Naive thymus-derived CD8-positive, alpha-beta T cell (primary cell): ENCODE measurements at regions not wholly inside any gene's neighbourhood (a gene's known extent, or its start where the extent isn't known, plus 50 kb on each side); places are given as distances from the start of the nearest gene placed in this dataset.

Experiments
- ATAC-seq, 2 donors: fragments of 150-1000 bp; cut with Tn5 transposase in 1 of 2; sonication (Bioruptor Pico), chemical (Tn5 transposase) in 1 of 2; 1 replicate in 1 of 2; 2 replicates in 1 of 2; pipeline ENCODE4 v1.10.0; 2021; ENCODE audit warnings: mild to moderate bottlenecking in 2 of 2, moderate library complexity in 2 of 2
- POLR2A ChIA-PET: fragments of 350-600 bp; sonication (Branson Sonifier 250); formaldehyde crosslinking; loops from one replicate; lab custom pipeline; 2021; ENCODE audit warnings: antibody characterized with exemption; lab: Charles Lee
- DNase-seq, 10 donors: peaks; one replicate each; pipeline versions ENCODE4 v3.0.0 to v3.0.0-alpha.2; 2020 to 2022
- H3K27ac Mint-ChIP-seq, 10 donors: one replicate each; pipeline ENCODE4 v1.8.0; 2020 to 2022; ENCODE audit warnings: mild to moderate bottlenecking in 10 of 10, mixed read lengths in 10 of 10, moderate library complexity in 4 of 10, inconsistent platforms in 1 of 10
- H3K27me3 Mint-ChIP-seq, 5 donors: one replicate each; pipeline ENCODE4 v1.8.0; 2021 to 2022; ENCODE audit warnings: mixed read lengths in 5 of 5
- H3K36me3 Mint-ChIP-seq, 3 donors: one replicate each; pipeline ENCODE4 v1.8.0; 2020 to 2022; ENCODE audit warnings: mixed read lengths in 3 of 3, mild to moderate bottlenecking in 2 of 3, inconsistent platforms in 1 of 3
- H3K4me1 Mint-ChIP-seq, 4 donors: one replicate each; pipeline ENCODE4 v1.8.0; 2021 to 2022; ENCODE audit warnings: mixed read lengths in 4 of 4
- H3K4me3 Mint-ChIP-seq, 10 donors: one replicate each; pipeline ENCODE4 v1.8.0; 2020 to 2022; ENCODE audit warnings: mild to moderate bottlenecking in 10 of 10, mixed read lengths in 10 of 10, moderate library complexity in 6 of 10, inconsistent platforms in 1 of 10
- H3K9me3 Mint-ChIP-seq, 9 donors: one replicate each; pipeline ENCODE4 v1.8.0; 2020 to 2022; ENCODE audit warnings: mixed read lengths in 9 of 9, mild to moderate bottlenecking in 3 of 9, inconsistent platforms in 1 of 9, moderate library complexity in 1 of 9

- Mint-ChIP-seq H3K9me3 (peaks cover 0 to 4% (median 0%) of the 10 kb centered on the region in 9 donors), H3K4me3 (no peak overlapping the region), H3K27me3 (peaks cover 0 to 5% (median 0%) of the 10 kb centered on the region in 5 donors), H3K4me1 (no peaks in the 10 kb centered on the region), H3K27ac (no peak overlapping the region), H3K36me3 (no peaks in the 10 kb centered on the region)
- POLR2A ChIA-PET: no interaction called here
- ATAC-seq: no peak
- DNase-seq: no peak
Measured at GRCh38 chr9:18371141-18371540, 102.8 kb upstream of the ADAMTSL1 start.

- POLR2A ChIA-PET: no interaction called here
- H3K27me3 Mint-ChIP-seq: peaks cover 0 to 5% (median 0%) of the 10 kb centered on the region in 5 donors
- no peaks in the 10 kb centered on the region for H3K4me1 Mint-ChIP-seq
- no peak for ATAC-seq
- H3K27ac Mint-ChIP-seq: no peak overlapping the region
- H3K36me3 Mint-ChIP-seq: no peaks in the 10 kb centered on the region
- no peak for DNase-seq
- H3K9me3 Mint-ChIP-seq: peaks cover 0 to 4% (median 0%) of the 10 kb centered on the region in 9 donors
- H3K4me3 Mint-ChIP-seq: no peak overlapping the region
Measured at GRCh38 chr9:18371621-18372020, 102.3 kb upstream of the ADAMTSL1 start.

- no peak for ATAC-seq
- Mint-ChIP-seq H3K4me1 (no peaks in the 10 kb centered on the region), H3K4me3 (no peak overlapping the region), H3K9me3 (peaks cover 0 to 4% (median 0%) of the 10 kb centered on the region in 9 donors), H3K27me3 (peaks cover 0 to 5% (median 2%) of the 10 kb centered on the region in 5 donors), H3K36me3 (no peaks in the 10 kb centered on the region), H3K27ac (no peak overlapping the region)
- DNase-seq: no peak
- POLR2A ChIA-PET: no interaction called here
Measured at GRCh38 chr9:18379073-18379811, 94.7 kb upstream of the ADAMTSL1 start.

GRCh38 chr9:18382243-18382642, 91.7 kb upstream of the ADAMTSL1 start:
- Mint-ChIP-seq H3K27me3 (peaks cover 0 to 5% (median 2%) of the 10 kb centered on the region in 5 donors), H3K9me3 (peaks cover 0 to 4% (median 0%) of the 10 kb centered on the region in 9 donors), H3K36me3 (no peaks in the 10 kb centered on the region), H3K4me1 (no peaks in the 10 kb centered on the region), H3K27ac (no peak overlapping the region), H3K4me3 (no peak overlapping the region)
- no peak for DNase-seq
- no peak for ATAC-seq
- POLR2A ChIA-PET: no interaction called here

GRCh38 chr9:18384066-18384465, 89.9 kb upstream of the ADAMTSL1 start:
- Mint-ChIP-seq H3K27ac (no peak overlapping the region), H3K27me3 (peaks cover 0 to 5% (median 2%) of the 10 kb centered on the region in 5 donors), H3K36me3 (no peaks in the 10 kb centered on the region), H3K9me3 (peaks cover 0 to 2% (median 0%) of the 10 kb centered on the region in 9 donors), H3K4me3 (no peak overlapping the region), H3K4me1 (no peaks in the 10 kb centered on the region)
- POLR2A ChIA-PET: no interaction called here
- no peak for ATAC-seq
- no peak for DNase-seq

GRCh38 chr9:18385696-18386490, 88.1 kb upstream of the ADAMTSL1 start:
- no peak for DNase-seq
- H3K27me3 Mint-ChIP-seq: peaks cover 0 to 5% (median 2%) of the 10 kb centered on the region in 5 donors
- no peak for ATAC-seq
- no peak overlapping the region for H3K27ac Mint-ChIP-seq
- no peak overlapping the region for H3K4me3 Mint-ChIP-seq
- peaks cover 0 to 2% (median 0%) of the 10 kb centered on the region in 9 donors for H3K9me3 Mint-ChIP-seq
- no peaks in the 10 kb centered on the region for H3K36me3 Mint-ChIP-seq
- no peaks in the 10 kb centered on the region for H3K4me1 Mint-ChIP-seq
- POLR2A ChIA-PET: no interaction called here

GRCh38 chr9:18390393-18390792, 83.6 kb upstream of the ADAMTSL1 start:
- DNase-seq: no peak
- Mint-ChIP-seq H3K27me3 (peaks cover 0 to 5% (median 2%) of the 10 kb centered on the region in 5 donors), H3K9me3 (no peaks in the 10 kb centered on the region), H3K36me3 (no peaks in the 10 kb centered on the region), H3K4me1 (no peaks in the 10 kb centered on the region), H3K4me3 (no peak overlapping the region), H3K27ac (no peak overlapping the region)
- no peak for ATAC-seq
- POLR2A ChIA-PET: no interaction called here

- no peak for ATAC-seq
- DNase-seq: no peak
- H3K36me3 Mint-ChIP-seq: no peaks in the 10 kb centered on the region
- POLR2A ChIA-PET: no interaction called here
- no peaks in the 10 kb centered on the region for H3K9me3 Mint-ChIP-seq
- no peak overlapping the region for H3K27ac Mint-ChIP-seq
- no peaks in the 10 kb centered on the region for H3K4me1 Mint-ChIP-seq
- H3K27me3 Mint-ChIP-seq: peaks cover 0 to 6% (median 2%) of the 10 kb centered on the region in 5 donors
- no peak overlapping the region for H3K4me3 Mint-ChIP-seq
Measured at GRCh38 chr9:18393340-18394130, 80.4 kb upstream of the ADAMTSL1 start.

GRCh38 chr9:18394847-18395351, 79.1 kb upstream of the ADAMTSL1 start:
- no peaks in the 10 kb centered on the region for H3K4me1 Mint-ChIP-seq
- H3K36me3 Mint-ChIP-seq: no peaks in the 10 kb centered on the region
- no peak overlapping the region for H3K4me3 Mint-ChIP-seq
- H3K27me3 Mint-ChIP-seq: peaks cover 0 to 4% (median 2%) of the 10 kb centered on the region in 5 donors
- H3K27ac Mint-ChIP-seq: no peak overlapping the region
- no peaks in the 10 kb centered on the region for H3K9me3 Mint-ChIP-seq
- no peak for DNase-seq
- POLR2A ChIA-PET: no interaction called here
- no peak for ATAC-seq

- peaks cover 0 to 4% (median 2%) of the 10 kb centered on the region in 5 donors for H3K27me3 Mint-ChIP-seq
- ATAC-seq: no peak
- DNase-seq: no peak
- H3K4me1 Mint-ChIP-seq: no peaks in the 10 kb centered on the region
- POLR2A ChIA-PET: no interaction called here
- no peaks in the 10 kb centered on the region for H3K36me3 Mint-ChIP-seq
- no peak overlapping the region for H3K4me3 Mint-ChIP-seq
- no peak overlapping the region for H3K27ac Mint-ChIP-seq
- no peaks in the 10 kb centered on the region for H3K9me3 Mint-ChIP-seq
Measured at GRCh38 chr9:18396102-18396728, 77.7 kb upstream of the ADAMTSL1 start.

GRCh38 chr9:18397076-18397475, 76.9 kb upstream of the ADAMTSL1 start:
- POLR2A ChIA-PET: interaction anchor here (0.6 kb wide), 1 partner anchor 233 kb away, joined by 3 read pairs; no protein-coding TSS in a partner anchor

GRCh38 chr9:18398038-18398437, 75.9 kb upstream of the ADAMTSL1 start:
- DNase-seq (no peak), ATAC-seq (no peak)
- no peaks in the 10 kb centered on the region for H3K36me3 Mint-ChIP-seq
- peaks cover 0 to 13% (median 0%) of the 10 kb centered on the region in 5 donors for H3K27me3 Mint-ChIP-seq
- no peaks in the 10 kb centered on the region for H3K9me3 Mint-ChIP-seq
- no peaks in the 10 kb centered on the region for H3K4me1 Mint-ChIP-seq
- POLR2A ChIA-PET: no interaction called here
- no peak overlapping the region for H3K4me3 Mint-ChIP-seq
- no peak overlapping the region for H3K27ac Mint-ChIP-seq

More at GRCh38 chr9:18397076-18397475, 76.9 kb upstream of the ADAMTSL1 start:
- Mint-ChIP-seq H3K9me3 (no peaks in the 10 kb centered on the region), H3K27me3 (peaks cover 0 to 7% (median 2%) of the 10 kb centered on the region in 5 donors), H3K27ac (no peak overlapping the region), H3K4me3 (no peak overlapping the region), H3K4me1 (no peaks in the 10 kb centered on the region), H3K36me3 (no peaks in the 10 kb centered on the region)
- DNase-seq: no peak
- no peak for ATAC-seq
